ENCODE measurements at regions not wholly inside any gene's neighbourhood (a gene's known extent, or its start where the extent isn't known, plus 50 kb on each side); places are given as distances from the start of the nearest gene placed in this dataset.

DNA sequence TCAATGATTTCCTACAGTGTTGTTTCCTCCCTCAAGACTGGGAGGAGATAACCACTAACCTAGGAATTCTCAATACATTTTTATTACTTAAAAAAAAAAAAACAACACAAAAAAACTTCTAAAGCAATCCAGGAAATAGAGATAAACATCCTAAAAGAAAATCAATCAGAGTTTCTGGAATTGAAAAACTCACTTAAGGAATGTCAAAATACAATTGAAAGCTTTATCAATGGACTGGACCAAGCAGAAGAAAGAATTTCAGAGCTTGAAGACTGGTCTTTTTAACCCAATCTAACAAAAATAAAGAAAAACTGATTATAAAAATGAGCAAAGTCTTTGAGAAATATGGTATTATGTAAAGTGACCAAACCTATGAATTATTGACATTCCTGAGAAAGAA is 394.1 kb downstream of the XPNPEP1 start:
- H3K4me3 ChIP-seq (ENCODE audit: low read depth, low read length), result no peak overlapping the region

DNA sequence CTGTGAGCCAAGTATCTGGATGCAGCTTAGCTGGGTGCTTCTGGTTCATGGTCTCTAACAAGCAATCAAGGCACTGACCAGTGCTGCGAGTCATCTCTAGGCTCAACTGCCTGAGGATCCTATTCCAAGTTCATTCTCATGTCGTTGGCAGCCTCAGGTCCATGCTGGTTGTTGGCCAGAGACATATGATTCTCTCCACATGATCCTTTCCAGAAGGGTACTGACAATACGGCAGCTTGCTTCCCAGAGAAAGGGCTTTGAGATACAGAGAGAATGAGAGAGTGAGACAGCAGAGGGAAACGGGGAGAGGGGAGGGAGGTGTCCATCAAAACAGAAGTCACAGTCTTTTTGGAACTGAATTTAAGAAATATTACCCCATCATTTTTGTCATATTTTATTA is 405.6 kb downstream of the XPNPEP1 start:
- no peak for DNase-seq (ENCODE audit: low read depth)
- no peaks in the 10 kb centered on the region for H3K36me3 ChIP-seq (ENCODE audit: control insufficient read depth, insufficient read depth, low read length)
- TF ChIP-seq, protein P1, sequence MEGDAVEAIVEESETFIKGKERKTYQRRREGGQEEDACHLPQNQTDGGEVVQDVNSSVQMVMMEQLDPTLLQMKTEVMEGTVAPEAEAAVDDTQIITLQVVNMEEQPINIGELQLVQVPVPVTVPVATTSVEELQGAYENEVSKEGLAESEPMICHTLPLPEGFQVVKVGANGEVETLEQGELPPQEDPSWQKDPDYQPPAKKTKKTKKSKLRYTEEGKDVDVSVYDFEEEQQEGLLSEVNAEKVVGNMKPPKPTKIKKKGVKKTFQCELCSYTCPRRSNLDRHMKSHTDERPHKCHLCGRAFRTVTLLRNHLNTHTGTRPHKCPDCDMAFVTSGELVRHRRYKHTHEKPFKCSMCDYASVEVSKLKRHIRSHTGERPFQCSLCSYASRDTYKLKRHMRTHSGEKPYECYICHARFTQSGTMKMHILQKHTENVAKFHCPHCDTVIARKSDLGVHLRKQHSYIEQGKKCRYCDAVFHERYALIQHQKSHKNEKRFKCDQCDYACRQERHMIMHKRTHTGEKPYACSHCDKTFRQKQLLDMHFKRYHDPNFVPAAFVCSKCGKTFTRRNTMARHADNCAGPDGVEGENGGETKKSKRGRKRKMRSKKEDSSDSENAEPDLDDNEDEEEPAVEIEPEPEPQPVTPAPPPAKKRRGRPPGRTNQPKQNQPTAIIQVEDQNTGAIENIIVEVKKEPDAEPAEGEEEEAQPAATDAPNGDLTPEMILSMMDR (IDR thresholded peaks at IDR 0.05; ENCODE audit: insufficient read depth, low read length, poor library complexity, severe bottlenecking), result no peak
- no peak overlapping the region for H3K4me3 ChIP-seq (ENCODE audit: low read depth, low read length)
- no peaks in the 10 kb centered on the region for H3K27me3 ChIP-seq (ENCODE audit: control insufficient read depth, insufficient read depth, low read length)

More for the DNA sequence above, 394.1 kb downstream of the XPNPEP1 start:
- TF ChIP-seq, protein P1 (IDR thresholded peaks at IDR 0.05; ENCODE audit: insufficient read depth, low read length, poor library complexity, severe bottlenecking), result no peak
- Histone ChIP-seq H3K27me3 (ENCODE audit: control insufficient read depth, insufficient read depth, low read length) (no peaks in the 10 kb centered on the region), H3K36me3 (ENCODE audit: control insufficient read depth, insufficient read depth, low read length) (no peaks in the 10 kb centered on the region)
- no peak for DNase-seq (ENCODE audit: low read depth)

DNA sequence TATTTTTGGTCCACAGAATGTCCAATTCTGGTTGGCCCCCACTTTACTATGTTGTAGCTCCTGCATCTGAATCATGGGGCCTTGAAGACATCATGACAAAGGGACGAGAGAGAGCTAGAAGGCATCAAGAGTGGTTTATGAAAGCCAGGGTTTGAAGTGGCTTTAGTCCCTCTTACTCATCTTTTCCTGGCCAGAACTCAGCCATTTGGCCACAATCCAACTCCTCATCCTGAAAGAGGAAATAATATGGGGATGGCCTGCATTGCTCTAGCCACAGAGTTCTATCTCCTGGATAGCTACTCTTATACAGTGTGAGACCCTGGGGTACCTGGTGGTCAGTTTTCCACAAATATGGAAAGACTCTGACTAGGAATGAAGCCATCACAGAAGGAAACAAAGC is 418.9 kb downstream of the XPNPEP1 start:
- TF ChIP-seq, protein P1 (IDR thresholded peaks at IDR 0.05; ENCODE audit: insufficient read depth, low read length, poor library complexity, severe bottlenecking), result no peak
- H3K4me3 ChIP-seq (ENCODE audit: low read depth, low read length), result no peak overlapping the region
- no peak for DNase-seq (ENCODE audit: low read depth)

DNA sequence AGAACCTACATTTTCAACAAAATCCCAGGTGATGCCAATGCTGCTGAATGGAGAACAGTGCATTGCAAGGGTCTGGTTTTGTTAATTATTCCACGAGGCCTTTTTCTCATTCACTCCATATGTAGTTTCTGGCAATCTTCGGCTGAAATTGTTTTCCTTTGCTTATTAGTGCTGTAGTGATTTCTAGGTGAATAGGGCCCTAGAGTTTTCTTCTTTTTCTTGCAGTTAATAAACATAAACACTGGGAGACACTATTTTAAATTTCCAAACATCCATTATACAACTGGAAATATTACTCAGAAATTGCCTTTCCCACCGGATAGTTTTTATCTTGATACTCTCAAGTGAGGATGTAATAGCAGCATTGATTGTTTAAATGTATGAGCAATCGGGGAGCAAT is 435.6 kb downstream of the XPNPEP1 start:
- DNase-seq (ENCODE audit: low read depth), result no peak
- TF ChIP-seq, protein P1 (IDR thresholded peaks at IDR 0.05; ENCODE audit: insufficient read depth, low read length, poor library complexity, severe bottlenecking), result no peak
- Histone ChIP-seq H3K4me3 (ENCODE audit: low read depth, low read length) (no peak overlapping the region), H3K36me3 (ENCODE audit: control insufficient read depth, insufficient read depth, low read length) (no peaks in the 10 kb centered on the region), H3K27me3 (ENCODE audit: control insufficient read depth, insufficient read depth, low read length) (no peaks in the 10 kb centered on the region)

More for the DNA sequence above, 418.9 kb downstream of the XPNPEP1 start:
- Histone ChIP-seq H3K27me3 (ENCODE audit: control insufficient read depth, insufficient read depth, low read length) (no peaks in the 10 kb centered on the region), H3K36me3 (ENCODE audit: control insufficient read depth, insufficient read depth, low read length) (no peaks in the 10 kb centered on the region)

DNA sequence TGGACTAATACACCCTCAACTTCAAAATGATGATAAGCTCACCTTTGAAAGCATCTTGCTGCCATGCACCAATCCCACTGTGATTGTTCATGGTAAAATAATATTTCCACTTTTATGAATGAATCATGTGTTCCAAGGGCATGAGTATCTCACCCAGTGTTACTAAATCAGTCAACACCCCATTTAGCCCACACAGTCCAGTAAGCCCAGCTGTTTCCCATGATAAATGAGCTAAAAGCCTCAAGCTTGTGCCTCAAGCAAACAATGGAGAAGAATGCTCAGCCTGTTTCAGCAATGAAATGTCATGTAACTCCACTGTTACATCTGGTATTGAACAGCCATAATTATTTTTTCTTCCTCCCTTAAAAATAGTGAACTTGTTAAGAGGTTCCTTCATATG is 442.5 kb downstream of the XPNPEP1 start:
- Histone ChIP-seq H3K36me3 (ENCODE audit: control insufficient read depth, insufficient read depth, low read length) (no peaks in the 10 kb centered on the region), H3K27me3 (ENCODE audit: control insufficient read depth, insufficient read depth, low read length) (no peaks in the 10 kb centered on the region), H3K4me3 (ENCODE audit: low read depth, low read length) (no peak overlapping the region)
- TF ChIP-seq, protein P1 (IDR thresholded peaks at IDR 0.05; ENCODE audit: insufficient read depth, low read length, poor library complexity, severe bottlenecking), result no peak
- DNase-seq (ENCODE audit: low read depth), result no peak

DNA sequence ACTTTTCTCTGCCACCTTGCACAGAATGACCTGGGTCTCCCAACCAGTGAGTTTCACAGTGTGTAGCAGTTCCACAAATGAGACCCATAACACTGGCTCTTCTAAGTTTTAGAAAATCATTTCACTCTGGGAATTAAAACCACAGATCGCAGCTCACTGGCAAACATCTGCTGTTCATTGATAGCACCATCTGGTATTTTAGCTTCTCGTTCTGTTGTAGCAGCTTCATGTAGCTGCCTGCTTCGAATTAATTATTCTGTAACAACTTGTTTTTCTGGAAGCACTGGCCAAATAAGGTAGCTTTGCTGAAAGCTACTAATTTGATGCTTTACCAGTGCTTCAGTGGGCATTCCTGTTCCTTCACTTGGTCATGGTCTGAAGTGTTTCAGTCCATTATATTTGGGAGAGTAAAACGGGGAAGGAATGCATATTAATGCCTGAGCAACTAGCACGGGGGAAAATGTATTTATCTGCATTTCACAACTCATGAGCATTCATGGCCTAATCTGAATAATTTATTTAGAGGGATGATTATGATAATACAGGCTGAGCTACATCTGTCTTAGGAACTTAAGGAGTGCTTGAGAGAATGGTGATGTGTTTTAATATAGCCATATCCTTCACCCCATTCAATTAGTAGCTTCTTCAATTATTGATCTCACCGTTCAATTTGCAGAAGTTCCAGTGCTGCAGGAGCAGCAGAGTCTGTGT is 447.4 kb downstream of the XPNPEP1 start:
- Histone ChIP-seq H3K27me3 (ENCODE audit: control insufficient read depth, insufficient read depth, low read length) (no peaks in the 10 kb centered on the region), H3K4me3 (ENCODE audit: low read depth, low read length) (no peak overlapping the region), H3K36me3 (ENCODE audit: control insufficient read depth, insufficient read depth, low read length) (no peaks in the 10 kb centered on the region)
- DNase-seq (ENCODE audit: low read depth), result no peak
- TF ChIP-seq, protein P1 (IDR thresholded peaks at IDR 0.05; ENCODE audit: insufficient read depth, low read length, poor library complexity, severe bottlenecking), result no peak
